HCT116 (cell line): ENCODE measurements at regions not wholly inside any gene's neighbourhood (a gene's known extent, or its start where the extent isn't known, plus 50 kb on each side); places are given as distances from the start of the nearest gene placed in this dataset.

ENCODE experiments used
- CEBPB ChIP-seq: IDR thresholded peaks from 2 replicates; pipeline ENCODE4 v1.6.1; 2012; ENCODE audit warnings: low read depth
- ELF1 ChIP-seq: IDR thresholded peaks from 2 replicates; pipeline ENCODE4 v1.6.1; 2012; ENCODE audit warnings: low read depth, borderline replicate concordance
- POLR2A ChIP-seq: IDR thresholded peaks from 2 replicates; pipeline ENCODE4 v1.7.0; 2011; ENCODE audit warnings: borderline replicate concordance; ENCODE audit not compliant: insufficient read depth, insufficient read length; ENCODE audit errors: extremely low read depth
- RAD21 ChIP-seq: IDR thresholded peaks from 2 replicates; pipeline ENCODE4 v1.6.1; 2012; ENCODE audit warnings: low read depth, mild to moderate bottlenecking
- SP1 ChIP-seq: IDR thresholded peaks from 2 replicates; pipeline ENCODE4 v1.6.1; 2012; ENCODE audit warnings: low read depth
- SRF ChIP-seq: IDR thresholded peaks from 2 replicates; pipeline ENCODE4 v1.6.1; 2012; ENCODE audit warnings: low read depth
- ZFX ChIP-seq: fragments of 450-650 bp; IDR thresholded peaks from 2 replicates; pipeline ENCODE4 v1.6.1; 2017
- TF ChIP-seq, protein P1 (sequence below), 3 experiments: fragments of 200-600 bp in 1 of 3; sonication (generic) in 1 of 3; IDR thresholded peaks in 2 of 3; conservative IDR thresholded peaks in 1 of 3; 2 replicates each; pipeline ENCODE4 v1.5.1; 2012 to 2017; ENCODE audit warnings: low read depth in 2 of 3, low read length in 2 of 3, antibody characterized with exemption in 1 of 3, borderline replicate concordance in 1 of 3, control low read depth in 1 of 3, mild to moderate bottlenecking in 1 of 3, mixed read lengths in 1 of 3, mixed run types in 1 of 3, moderate library complexity in 1 of 3; ENCODE audit not compliant: insufficient read depth in 1 of 3
- TF ChIP-seq, protein P2 (sequence below): IDR thresholded peaks from 2 replicates; pipeline ENCODE4 v1.6.1; 2012; ENCODE audit warnings: low read depth
- TF ChIP-seq, protein P3 (sequence below): IDR thresholded peaks from 2 replicates; pipeline ENCODE4 v1.6.1; 2011; ENCODE audit warnings: mild to moderate bottlenecking, low read length, moderate library complexity; ENCODE audit not compliant: insufficient replicate concordance; ENCODE audit errors: extremely low read depth

DNA sequence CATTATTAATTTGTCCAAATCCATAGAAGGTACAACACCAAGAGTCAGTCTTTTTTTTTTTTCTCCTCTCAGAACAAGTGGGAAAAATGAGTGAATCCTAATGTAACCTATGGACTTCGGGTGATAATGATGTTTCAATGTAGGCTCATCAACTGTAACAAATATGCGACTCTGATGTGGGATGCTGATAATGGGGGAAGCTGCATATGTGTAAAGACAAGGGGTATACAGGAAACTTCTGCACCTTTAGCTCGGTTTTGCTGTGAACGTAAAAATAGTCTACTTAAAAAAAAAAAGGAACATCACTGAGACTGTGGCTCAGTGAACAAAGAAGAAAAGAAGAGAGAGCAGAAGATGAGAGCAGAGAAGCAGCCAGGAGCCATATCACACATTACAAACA, 78.3 kb upstream of the ARHGAP32 start:
- TF ChIP-seq, protein P1, sequence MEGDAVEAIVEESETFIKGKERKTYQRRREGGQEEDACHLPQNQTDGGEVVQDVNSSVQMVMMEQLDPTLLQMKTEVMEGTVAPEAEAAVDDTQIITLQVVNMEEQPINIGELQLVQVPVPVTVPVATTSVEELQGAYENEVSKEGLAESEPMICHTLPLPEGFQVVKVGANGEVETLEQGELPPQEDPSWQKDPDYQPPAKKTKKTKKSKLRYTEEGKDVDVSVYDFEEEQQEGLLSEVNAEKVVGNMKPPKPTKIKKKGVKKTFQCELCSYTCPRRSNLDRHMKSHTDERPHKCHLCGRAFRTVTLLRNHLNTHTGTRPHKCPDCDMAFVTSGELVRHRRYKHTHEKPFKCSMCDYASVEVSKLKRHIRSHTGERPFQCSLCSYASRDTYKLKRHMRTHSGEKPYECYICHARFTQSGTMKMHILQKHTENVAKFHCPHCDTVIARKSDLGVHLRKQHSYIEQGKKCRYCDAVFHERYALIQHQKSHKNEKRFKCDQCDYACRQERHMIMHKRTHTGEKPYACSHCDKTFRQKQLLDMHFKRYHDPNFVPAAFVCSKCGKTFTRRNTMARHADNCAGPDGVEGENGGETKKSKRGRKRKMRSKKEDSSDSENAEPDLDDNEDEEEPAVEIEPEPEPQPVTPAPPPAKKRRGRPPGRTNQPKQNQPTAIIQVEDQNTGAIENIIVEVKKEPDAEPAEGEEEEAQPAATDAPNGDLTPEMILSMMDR (IDR thresholded peaks at IDR 0.05 in 2 of 3, conservative IDR thresholded peaks at IDR 0.05 in 1 of 3; ENCODE audit: borderline replicate concordance in 1 of 3, insufficient read depth in 1 of 3, low read depth in 2 of 3, low read length in 2 of 3) = no peak
- TF ChIP-seq POLR2A = no peak
- TF ChIP-seq, protein P2, sequence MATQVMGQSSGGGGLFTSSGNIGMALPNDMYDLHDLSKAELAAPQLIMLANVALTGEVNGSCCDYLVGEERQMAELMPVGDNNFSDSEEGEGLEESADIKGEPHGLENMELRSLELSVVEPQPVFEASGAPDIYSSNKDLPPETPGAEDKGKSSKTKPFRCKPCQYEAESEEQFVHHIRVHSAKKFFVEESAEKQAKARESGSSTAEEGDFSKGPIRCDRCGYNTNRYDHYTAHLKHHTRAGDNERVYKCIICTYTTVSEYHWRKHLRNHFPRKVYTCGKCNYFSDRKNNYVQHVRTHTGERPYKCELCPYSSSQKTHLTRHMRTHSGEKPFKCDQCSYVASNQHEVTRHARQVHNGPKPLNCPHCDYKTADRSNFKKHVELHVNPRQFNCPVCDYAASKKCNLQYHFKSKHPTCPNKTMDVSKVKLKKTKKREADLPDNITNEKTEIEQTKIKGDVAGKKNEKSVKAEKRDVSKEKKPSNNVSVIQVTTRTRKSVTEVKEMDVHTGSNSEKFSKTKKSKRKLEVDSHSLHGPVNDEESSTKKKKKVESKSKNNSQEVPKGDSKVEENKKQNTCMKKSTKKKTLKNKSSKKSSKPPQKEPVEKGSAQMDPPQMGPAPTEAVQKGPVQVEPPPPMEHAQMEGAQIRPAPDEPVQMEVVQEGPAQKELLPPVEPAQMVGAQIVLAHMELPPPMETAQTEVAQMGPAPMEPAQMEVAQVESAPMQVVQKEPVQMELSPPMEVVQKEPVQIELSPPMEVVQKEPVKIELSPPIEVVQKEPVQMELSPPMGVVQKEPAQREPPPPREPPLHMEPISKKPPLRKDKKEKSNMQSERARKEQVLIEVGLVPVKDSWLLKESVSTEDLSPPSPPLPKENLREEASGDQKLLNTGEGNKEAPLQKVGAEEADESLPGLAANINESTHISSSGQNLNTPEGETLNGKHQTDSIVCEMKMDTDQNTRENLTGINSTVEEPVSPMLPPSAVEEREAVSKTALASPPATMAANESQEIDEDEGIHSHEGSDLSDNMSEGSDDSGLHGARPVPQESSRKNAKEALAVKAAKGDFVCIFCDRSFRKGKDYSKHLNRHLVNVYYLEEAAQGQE = no peak
- no peak for TF ChIP-seq ELF1
- no peak for TF ChIP-seq SRF
- no peak for TF ChIP-seq SP1
- no peak for TF ChIP-seq CEBPB
- no peak for TF ChIP-seq RAD21
- TF ChIP-seq, protein P3, sequence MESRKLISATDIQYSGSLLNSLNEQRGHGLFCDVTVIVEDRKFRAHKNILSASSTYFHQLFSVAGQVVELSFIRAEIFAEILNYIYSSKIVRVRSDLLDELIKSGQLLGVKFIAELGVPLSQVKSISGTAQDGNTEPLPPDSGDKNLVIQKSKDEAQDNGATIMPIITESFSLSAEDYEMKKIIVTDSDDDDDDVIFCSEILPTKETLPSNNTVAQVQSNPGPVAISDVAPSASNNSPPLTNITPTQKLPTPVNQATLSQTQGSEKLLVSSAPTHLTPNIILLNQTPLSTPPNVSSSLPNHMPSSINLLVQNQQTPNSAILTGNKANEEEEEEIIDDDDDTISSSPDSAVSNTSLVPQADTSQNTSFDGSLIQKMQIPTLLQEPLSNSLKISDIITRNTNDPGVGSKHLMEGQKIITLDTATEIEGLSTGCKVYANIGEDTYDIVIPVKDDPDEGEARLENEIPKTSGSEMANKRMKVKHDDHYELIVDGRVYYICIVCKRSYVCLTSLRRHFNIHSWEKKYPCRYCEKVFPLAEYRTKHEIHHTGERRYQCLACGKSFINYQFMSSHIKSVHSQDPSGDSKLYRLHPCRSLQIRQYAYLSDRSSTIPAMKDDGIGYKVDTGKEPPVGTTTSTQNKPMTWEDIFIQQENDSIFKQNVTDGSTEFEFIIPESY = no peak
- TF ChIP-seq ZFX = no peak
